ENCODE measurements at regions not wholly inside any gene's neighbourhood (a gene's known extent, or its start where the extent isn't known, plus 50 kb on each side); places are given as distances from the start of the nearest gene placed in this dataset.

DNA sequence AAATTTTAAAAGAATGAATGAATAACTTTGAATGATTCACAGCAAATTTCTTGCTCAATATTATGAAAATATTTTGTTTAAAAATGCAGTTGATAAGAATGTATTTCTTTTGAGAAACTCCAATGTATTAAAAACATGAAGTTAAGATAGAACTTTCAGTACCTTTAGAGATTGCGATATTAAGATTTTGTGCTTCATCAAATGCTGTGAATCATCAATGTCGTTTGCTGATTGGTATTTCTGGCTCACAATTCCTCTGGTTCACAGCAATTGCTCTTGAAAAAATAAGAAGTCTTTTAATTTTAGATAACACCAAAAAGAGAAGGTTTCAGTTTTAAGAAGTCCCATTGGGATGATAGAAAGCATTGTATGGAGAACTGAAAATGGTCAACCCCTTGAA is 228.7 kb downstream of the IKZF2 start:
- Histone ChIP-seq H2AFZ (ENCODE audit: low read length) (no peak overlapping the region), H3F3A (ENCODE audit: low read depth) (no peaks in the 10 kb centered on the region), H3K36me3 (ENCODE audit: insufficient read depth, low read length) (no peaks in the 10 kb centered on the region), H3K4me2 (ENCODE audit: low read depth, low read length, poor library complexity, severe bottlenecking) (no peak overlapping the region), H3K4me1 (ENCODE audit: insufficient read depth, low read length, poor library complexity, severe bottlenecking) (peaks cover 12% of the 10 kb centered on the region), H3K9ac (ENCODE audit: low read depth, low read length, poor library complexity, severe bottlenecking) (no peak overlapping the region), H3K79me2 (ENCODE audit: insufficient read depth, low read length) (no peaks in the 10 kb centered on the region), H3K9me3 (ENCODE audit: insufficient read depth, low read depth, low read length) (peaks cover 4% of the 10 kb centered on the region; the same call in 1 of the 2 replicates), H3K4me3 (ENCODE audit: low read length, poor library complexity, severe bottlenecking) (no peak overlapping the region), H3K9me2 (replicated peaks; ENCODE audit: low read depth, low read length) (no peaks in the 10 kb centered on the region), H3K27me3 (ENCODE audit: insufficient read depth, low read length, poor library complexity, severe bottlenecking) (no peaks in the 10 kb centered on the region), H4K20me1 (ENCODE audit: insufficient read depth, low read length, poor library complexity, severe bottlenecking) (no peaks in the 10 kb centered on the region)
- TF ChIP-seq CTCF (conservative IDR thresholded peaks at IDR 0.05; ENCODE audit: low read length) (no peak), EZH2phosphoT487 (IDR thresholded peaks at IDR 0.05; ENCODE audit: borderline replicate concordance) (no peak)

DNA sequence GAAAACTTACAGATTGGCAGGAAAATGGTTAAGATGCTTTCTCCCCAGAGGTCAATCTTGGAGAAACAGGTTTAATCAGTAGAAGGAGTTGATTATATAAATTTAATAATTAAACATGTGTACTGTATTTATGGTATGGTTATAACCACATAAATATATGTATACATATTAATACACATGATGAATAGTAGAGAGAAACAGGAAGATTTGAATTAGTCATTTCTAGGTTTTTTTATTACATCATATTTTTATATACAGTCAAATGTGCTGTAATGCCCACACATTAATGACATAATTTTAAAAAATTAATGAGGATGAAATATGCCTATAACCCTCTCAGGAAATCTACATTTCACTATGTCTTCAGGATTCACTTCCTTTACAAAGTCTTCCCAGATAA is 229.7 kb downstream of the IKZF2 start:
- H3K9me3 ChIP-seq (ENCODE audit: insufficient read depth, low read depth, low read length): peaks cover 4% of the 10 kb centered on the region; the same call in 1 of the 2 replicates
- no peaks in the 10 kb centered on the region for H3K27me3 ChIP-seq (ENCODE audit: insufficient read depth, low read length, poor library complexity, severe bottlenecking)
- no peak overlapping the region for H3K4me3 ChIP-seq (ENCODE audit: low read length, poor library complexity, severe bottlenecking)
- H2AFZ ChIP-seq (ENCODE audit: low read length): no peak overlapping the region
- no peak overlapping the region for H3K9ac ChIP-seq (ENCODE audit: low read depth, low read length, poor library complexity, severe bottlenecking)
- TF ChIP-seq CTCF (conservative IDR thresholded peaks at IDR 0.05; ENCODE audit: low read length) (no peak), EZH2phosphoT487 (IDR thresholded peaks at IDR 0.05; ENCODE audit: borderline replicate concordance) (no peak)
- H3F3A ChIP-seq (ENCODE audit: low read depth): no peaks in the 10 kb centered on the region
- H3K4me1 ChIP-seq (ENCODE audit: insufficient read depth, low read length, poor library complexity, severe bottlenecking): peaks cover 12% of the 10 kb centered on the region
- H3K4me2 ChIP-seq (ENCODE audit: low read depth, low read length, poor library complexity, severe bottlenecking): no peak overlapping the region
- H3K36me3 ChIP-seq (ENCODE audit: insufficient read depth, low read length): no peaks in the 10 kb centered on the region
- no peaks in the 10 kb centered on the region for H3K79me2 ChIP-seq (ENCODE audit: insufficient read depth, low read length)
- H4K20me1 ChIP-seq (ENCODE audit: insufficient read depth, low read length, poor library complexity, severe bottlenecking): no peaks in the 10 kb centered on the region
- H3K9me2 ChIP-seq (replicated peaks; ENCODE audit: low read depth, low read length): no peaks in the 10 kb centered on the region

DNA sequence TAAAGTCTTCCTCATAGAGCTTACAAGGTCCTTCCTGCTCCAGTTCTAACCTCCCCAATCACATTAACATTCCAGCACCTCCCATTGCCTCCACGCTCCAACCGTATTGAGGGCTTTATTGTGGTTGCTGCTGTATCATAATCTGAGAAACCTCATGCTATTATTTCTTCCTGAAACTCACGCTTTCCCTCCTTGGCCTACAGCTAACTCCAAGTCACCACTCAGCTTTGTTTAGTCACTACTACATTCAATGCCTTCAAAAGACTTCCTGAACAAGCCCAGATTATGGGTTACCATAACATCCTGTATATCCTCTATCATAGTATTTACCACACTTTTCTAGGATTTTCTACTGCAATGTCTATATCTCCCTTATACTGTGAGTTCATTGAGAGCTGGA is 230.4 kb downstream of the IKZF2 start:
- TF ChIP-seq CTCF (conservative IDR thresholded peaks at IDR 0.05; ENCODE audit: low read length) (no peak), EZH2phosphoT487 (IDR thresholded peaks at IDR 0.05; ENCODE audit: borderline replicate concordance) (no peak)
- no peaks in the 10 kb centered on the region for H4K20me1 ChIP-seq (ENCODE audit: insufficient read depth, low read length, poor library complexity, severe bottlenecking)
- peaks cover 12% of the 10 kb centered on the region for H3K4me1 ChIP-seq (ENCODE audit: insufficient read depth, low read length, poor library complexity, severe bottlenecking)
- peaks cover 4% of the 10 kb centered on the region; the same call in 1 of the 2 replicates for H3K9me3 ChIP-seq (ENCODE audit: insufficient read depth, low read depth, low read length)
- H3K79me2 ChIP-seq (ENCODE audit: insufficient read depth, low read length): no peaks in the 10 kb centered on the region
- H3K4me2 ChIP-seq (ENCODE audit: low read depth, low read length, poor library complexity, severe bottlenecking): no peak overlapping the region
- no peaks in the 10 kb centered on the region for H3K27me3 ChIP-seq (ENCODE audit: insufficient read depth, low read length, poor library complexity, severe bottlenecking)
- no peak overlapping the region for H2AFZ ChIP-seq (ENCODE audit: low read length)
- no peak overlapping the region for H3K4me3 ChIP-seq (ENCODE audit: low read length, poor library complexity, severe bottlenecking)
- H3K9me2 ChIP-seq (replicated peaks; ENCODE audit: low read depth, low read length): no peaks in the 10 kb centered on the region
- H3F3A ChIP-seq (ENCODE audit: low read depth): no peaks in the 10 kb centered on the region
- no peak overlapping the region for H3K9ac ChIP-seq (ENCODE audit: low read depth, low read length, poor library complexity, severe bottlenecking)
- H3K36me3 ChIP-seq (ENCODE audit: insufficient read depth, low read length): no peaks in the 10 kb centered on the region
